G401 (cell line): ENCODE measurements at regions not wholly inside any gene's neighbourhood (a gene's known extent, or its start where the extent isn't known, plus 50 kb on each side); places are given as distances from the start of the nearest gene placed in this dataset.

ENCODE experiments used
- DNase-seq: peaks from one replicate; pipeline ENCODE4 v3.0.0-alpha.2; 2015; ENCODE audit warnings: low spot score
- in situ Hi-C: cut with HindIII; loops from 2 replicates; pipeline ENCODE4 v1.10.0; 2016; ENCODE audit warnings: low sequenced_read_pairs, mixed read lengths

DNA sequence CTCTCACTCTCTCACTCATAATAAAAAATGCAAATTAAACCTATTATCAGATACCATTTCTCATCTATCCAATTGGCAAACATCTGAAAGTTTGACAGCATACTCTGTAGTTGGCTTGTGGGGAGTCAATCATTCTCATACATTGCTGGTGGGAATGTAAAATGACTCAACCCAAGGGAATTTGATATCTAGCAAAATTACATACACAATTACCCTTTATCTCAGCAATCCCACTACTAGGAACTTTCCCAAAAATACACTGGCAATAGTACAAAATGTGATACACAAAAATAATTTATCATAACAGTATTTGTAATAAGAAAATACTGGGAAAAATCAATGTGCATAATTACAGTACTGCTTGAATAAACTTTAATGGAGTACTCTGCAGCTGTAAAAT, 731.3 kb downstream of the DTWD2 start:
- no peak for DNase-seq
- in situ Hi-C loops, result no loop called here

DNA sequence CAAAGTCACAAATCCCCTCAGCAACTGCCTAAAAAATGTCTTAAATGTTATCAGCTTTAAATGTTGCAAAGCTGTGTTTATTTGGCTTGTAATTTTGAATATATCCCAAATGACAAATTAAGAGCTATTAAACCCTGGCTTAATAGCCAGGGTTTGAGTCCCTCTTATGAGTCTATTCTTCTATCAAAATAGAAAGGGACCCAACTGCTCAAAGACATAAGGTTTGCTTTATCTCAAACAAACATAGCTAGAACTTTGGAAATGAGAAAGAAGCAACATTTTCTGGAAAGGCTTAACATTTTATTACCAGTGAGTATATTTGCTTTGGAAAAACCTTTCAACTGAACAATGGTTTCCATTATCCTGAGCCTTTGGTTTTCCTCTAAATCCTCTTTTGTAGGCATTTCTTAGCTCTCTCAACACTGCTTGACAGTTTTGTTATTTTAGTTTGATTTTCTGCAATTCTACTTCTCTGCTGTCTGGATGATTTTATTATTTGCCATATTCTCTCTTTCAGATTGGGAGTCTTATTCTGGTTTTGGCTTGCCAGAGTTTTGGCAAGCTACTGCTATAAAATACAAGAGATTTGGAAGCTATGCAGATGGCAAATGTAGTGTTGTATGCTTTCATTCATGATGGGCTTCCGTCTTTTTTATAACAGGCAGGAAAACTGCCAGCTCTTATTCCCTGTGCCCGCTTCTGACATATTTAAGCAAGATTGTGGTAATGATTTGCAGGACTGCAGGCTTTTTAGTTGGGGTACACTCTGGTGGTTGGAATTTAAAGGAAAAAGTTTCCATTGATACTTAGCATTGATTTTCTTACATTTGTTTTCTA, 734.9 kb downstream of the DTWD2 start:
- in situ Hi-C loops, result no loop called here

DNA sequence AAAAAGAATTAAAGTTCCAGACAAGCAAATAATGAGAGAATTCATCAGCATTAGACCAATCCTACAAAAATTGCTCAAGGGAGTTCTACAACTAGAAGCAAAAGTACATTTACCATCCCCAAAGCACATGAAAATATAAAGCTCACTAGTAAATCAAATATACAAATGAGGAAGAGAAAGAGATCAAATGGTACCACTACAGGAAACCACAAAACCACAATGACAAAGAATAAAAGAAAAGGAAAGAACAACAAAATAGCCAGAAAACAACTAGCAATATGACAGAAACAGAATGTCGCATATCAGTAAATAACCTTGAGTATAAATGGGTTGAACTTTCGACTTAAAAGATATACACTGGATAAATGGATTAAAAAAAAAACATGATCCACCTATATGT, 739.0 kb downstream of the DTWD2 start:
- DNase-seq, result no peak
- in situ Hi-C loops, result no loop called here

More for the DNA sequence above, 734.9 kb downstream of the DTWD2 start:
- peak; percentile 87 for DNase-seq

- in situ Hi-C loops, result no loop called here
- no peak for DNase-seq
These were observed 740.9 kb downstream of the DTWD2 start for GRCh38 chr5:118247458-118247857.

GRCh38 chr5:118243613-118244012, 744.7 kb downstream of the DTWD2 start:
- DNase-seq, result no peak
- in situ Hi-C loops, result no loop called here

- in situ Hi-C loops, result no loop called here
- no peak for DNase-seq
These were observed 745.3 kb downstream of the DTWD2 start for GRCh38 chr5:118243068-118243467.

DNA sequence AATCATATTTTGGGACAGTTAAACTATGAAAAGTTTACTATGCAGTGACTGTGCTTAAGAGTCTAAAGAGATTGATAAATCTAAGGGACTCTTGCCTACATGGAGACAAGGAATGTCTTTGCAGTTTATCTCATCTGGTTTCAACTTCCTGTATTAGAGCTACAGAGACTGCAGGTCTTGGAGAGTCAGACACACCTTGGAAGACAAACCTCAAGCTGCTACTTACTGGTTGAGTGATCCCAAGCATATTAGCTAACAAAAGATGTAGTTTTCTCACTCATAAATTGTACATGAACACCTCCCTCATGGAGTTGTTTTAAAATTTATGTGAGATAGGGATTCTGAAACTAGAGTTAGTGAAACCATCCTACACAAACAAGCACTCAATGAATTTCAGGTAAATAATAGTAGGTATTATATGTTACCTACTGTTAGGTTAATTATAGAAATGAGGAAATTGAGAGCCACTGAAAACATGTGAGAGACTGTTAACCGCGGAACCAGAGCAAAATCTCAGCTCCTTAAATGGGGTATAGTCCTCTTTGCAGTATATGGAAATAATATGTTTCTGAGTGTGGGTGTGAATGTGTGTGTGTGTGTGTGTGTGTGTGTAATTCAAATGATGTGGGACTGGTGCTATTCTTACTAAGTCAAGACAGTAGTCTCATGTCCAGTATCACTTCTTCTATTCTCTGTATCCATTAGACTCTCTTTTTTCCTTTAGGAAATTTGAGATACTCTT, 752.1 kb downstream of the DTWD2 start:
- in situ Hi-C loops, result no loop called here
- DNase-seq, result no peak

- in situ Hi-C loops, result no loop called here
- DNase-seq, result no peak
These were observed 754.7 kb downstream of the DTWD2 start for GRCh38 chr5:118233606-118234005.

- in situ Hi-C loops, result no loop called here
- DNase-seq, result no peak
These were observed 759.9 kb downstream of the DTWD2 start for GRCh38 chr5:118228489-118228888.

DNA sequence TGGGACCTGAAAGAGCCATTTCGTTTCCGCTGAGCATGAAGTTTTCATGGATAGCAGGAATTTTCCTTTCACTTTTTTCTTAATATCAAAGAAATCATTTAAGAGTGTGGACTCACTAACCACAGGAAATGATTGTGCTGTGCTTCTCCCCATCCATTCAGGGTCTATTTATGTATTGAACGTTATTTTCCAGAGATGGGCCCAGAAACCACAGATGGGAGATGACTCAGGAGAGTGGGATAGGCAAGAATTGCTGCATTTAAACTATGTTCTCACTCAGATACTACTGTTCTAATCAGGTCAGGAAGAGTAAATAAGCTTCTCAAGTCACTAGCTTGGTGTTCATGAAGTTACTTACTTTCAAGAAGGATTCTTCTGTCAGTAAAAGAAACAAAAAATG, 763.8 kb downstream of the DTWD2 start:
- DNase-seq, result no peak
- in situ Hi-C loops, result no loop called here

- DNase-seq, result no peak
- in situ Hi-C loops, result no loop called here
These were observed 767.7 kb downstream of the DTWD2 start for GRCh38 chr5:118220556-118221195.

- in situ Hi-C loops, result no loop called here
- DNase-seq, result no peak
These were observed 776.7 kb downstream of the DTWD2 start for GRCh38 chr5:118211606-118212005.

- no peak for DNase-seq
- in situ Hi-C loops, result no loop called here
These were observed 780.3 kb downstream of the DTWD2 start for GRCh38 chr5:118208031-118208453.

- in situ Hi-C loops, result no loop called here
- no peak for DNase-seq
These were observed 788.5 kb downstream of the DTWD2 start for GRCh38 chr5:118199801-118200200.

- in situ Hi-C loops, result no loop called here
- DNase-seq, result peak; percentile 3
These were observed 792.1 kb downstream of the DTWD2 start for GRCh38 chr5:118196229-118196628.

GRCh38 chr5:118195211-118195610, 793.1 kb downstream of the DTWD2 start:
- in situ Hi-C loops, result no loop called here
- peak; percentile 53 for DNase-seq

DNA sequence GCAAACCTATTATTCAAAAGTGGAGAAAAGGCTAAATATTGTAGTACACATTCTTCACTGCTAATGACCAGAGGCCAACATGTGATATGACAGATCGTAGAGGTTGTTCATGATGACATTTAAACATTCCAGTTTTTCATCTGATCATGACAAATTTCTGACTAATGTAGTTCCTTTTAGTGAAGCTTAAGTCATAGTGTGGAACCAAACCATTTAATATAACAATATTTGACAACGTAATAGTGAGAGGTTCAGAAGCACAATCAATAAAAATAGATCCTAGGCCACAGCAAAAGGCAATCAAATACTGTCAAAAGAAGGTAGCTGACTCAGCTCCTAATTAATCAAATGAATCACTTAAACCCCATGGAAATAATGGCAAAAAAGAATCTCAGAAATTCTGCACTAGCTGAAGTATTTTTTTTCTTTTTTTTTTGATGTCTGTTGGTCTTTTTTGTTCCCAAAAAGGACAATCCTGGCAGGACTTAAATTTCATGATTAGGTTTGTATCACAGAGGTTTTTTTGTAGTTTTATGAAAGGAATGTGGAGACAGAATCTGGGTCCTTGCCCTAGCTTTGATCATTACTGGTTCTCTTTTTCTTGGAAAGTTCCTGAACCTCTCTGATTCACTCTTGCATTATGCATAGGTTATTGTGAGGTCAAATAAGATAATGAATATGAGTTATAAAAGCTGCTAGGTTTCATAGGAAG, 795.0 kb downstream of the DTWD2 start:
- DNase-seq, result no peak
- in situ Hi-C loops, result no loop called here

DNA sequence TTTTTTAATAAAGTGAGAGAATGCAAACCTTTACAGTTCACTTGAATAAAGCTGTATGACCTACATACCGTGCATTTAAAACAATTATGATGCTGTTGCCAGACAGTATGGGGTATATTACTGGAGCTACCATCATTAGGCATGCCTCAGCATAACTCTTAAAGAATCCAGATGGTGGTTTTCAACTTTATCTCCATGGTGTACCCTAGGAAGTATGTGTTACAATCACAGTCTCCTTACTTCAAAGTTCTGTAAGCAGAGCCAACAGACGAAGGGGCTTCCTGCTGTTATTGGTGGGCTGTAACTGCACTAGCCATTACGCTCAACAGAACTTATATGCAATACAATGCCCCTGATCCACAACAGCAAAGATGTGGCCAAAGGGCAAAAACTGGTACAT, 803.3 kb downstream of the DTWD2 start:
- DNase-seq, result no peak
- in situ Hi-C loops, result no loop called here

DNA sequence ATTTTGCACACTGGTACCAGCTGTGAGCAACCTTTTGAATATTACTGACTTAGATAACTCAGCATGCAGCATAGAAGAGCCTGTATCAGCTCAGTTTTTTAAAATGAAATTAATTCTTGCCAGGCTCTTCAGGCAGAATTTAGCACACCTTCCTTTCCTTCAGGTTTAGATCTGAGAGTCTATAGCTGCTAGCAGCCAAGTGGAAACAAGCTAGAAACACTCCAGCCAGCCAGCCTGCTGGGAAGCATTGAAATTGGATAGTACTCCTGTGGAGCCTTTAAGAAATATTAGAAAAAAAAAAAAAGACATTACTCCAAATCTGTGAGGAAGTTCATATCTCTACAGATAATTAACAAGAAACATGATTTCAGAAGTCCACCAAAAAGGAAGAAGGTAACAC, 812.2 kb downstream of the DTWD2 start:
- no peak for DNase-seq
- in situ Hi-C loops, result no loop called here

- in situ Hi-C loops, result no loop called here
- no peak for DNase-seq
These were observed 813.7 kb downstream of the DTWD2 start for GRCh38 chr5:118174671-118175070.
